HUES48 (cell line): ENCODE measurements at regions not wholly inside any gene's neighbourhood (a gene's known extent, or its start where the extent isn't known, plus 50 kb on each side); places are given as distances from the start of the nearest gene placed in this dataset.

Source experiments
- H3K27ac ChIP-seq: one replicate; pipeline ENCODE4 v1.7.0; 2013; ENCODE audit warnings: low read depth, low read length, inconsistent platforms
- H3K27me3 ChIP-seq: 2 replicates; pipeline ENCODE4 v1.6.1; 2013; ENCODE audit warnings: mild to moderate bottlenecking, low read length; ENCODE audit not compliant: control insufficient read depth, insufficient read depth
- H3K36me3 ChIP-seq: 2 replicates; pipeline ENCODE4 v1.6.1; 2013; ENCODE audit warnings: low read length; ENCODE audit not compliant: control insufficient read depth, insufficient read depth
- H3K4me1 ChIP-seq: 2 replicates; pipeline ENCODE4 v1.6.1; 2013; ENCODE audit warnings: mild to moderate bottlenecking, low read length; ENCODE audit not compliant: control insufficient read depth, insufficient read depth
- H3K4me3 ChIP-seq: 2 replicates; pipeline ENCODE4 v1.5.1; 2013; ENCODE audit warnings: mild to moderate bottlenecking, low read depth, low read length
- H3K9ac ChIP-seq: 2 replicates; pipeline ENCODE4 v1.6.1; 2013; ENCODE audit warnings: mild to moderate bottlenecking, low read depth, low read length, moderate library complexity
- H3K9me3 ChIP-seq: 2 replicates; pipeline ENCODE4 v1.6.1; 2013; ENCODE audit warnings: low read length; ENCODE audit not compliant: control insufficient read depth, insufficient read depth

GRCh38 chr5:14988223-14988622 lies 116.6 kb upstream of the ANKH start:
- no peaks in the 10 kb centered on the region for H3K36me3 ChIP-seq
- no peak overlapping the region for H3K9ac ChIP-seq
- no peak overlapping the region for H3K27ac ChIP-seq
- no peaks in the 10 kb centered on the region for H3K27me3 ChIP-seq
- H3K4me1 ChIP-seq, result no peaks in the 10 kb centered on the region
- no peak overlapping the region for H3K4me3 ChIP-seq
- no peaks in the 10 kb centered on the region for H3K9me3 ChIP-seq

- H3K27ac ChIP-seq, result no peak overlapping the region
- no peaks in the 10 kb centered on the region for H3K4me1 ChIP-seq
- H3K4me3 ChIP-seq, result no peak overlapping the region
- no peaks in the 10 kb centered on the region for H3K9me3 ChIP-seq
- H3K9ac ChIP-seq, result no peak overlapping the region
- H3K36me3 ChIP-seq, result no peaks in the 10 kb centered on the region
- no peaks in the 10 kb centered on the region for H3K27me3 ChIP-seq
Measured at GRCh38 chr5:14986413-14986812, 114.8 kb upstream of the ANKH start.

GRCh38 chr5:14983666-14984441 lies 112.3 kb upstream of the ANKH start:
- Histone ChIP-seq H3K36me3 (no peaks in the 10 kb centered on the region), H3K27ac (no peak overlapping the region), H3K4me3 (no peak overlapping the region), H3K9ac (no peak overlapping the region), H3K27me3 (no peaks in the 10 kb centered on the region), H3K9me3 (no peaks in the 10 kb centered on the region), H3K4me1 (no peaks in the 10 kb centered on the region)

GRCh38 chr5:14980698-14981097 lies 109.1 kb upstream of the ANKH start:
- no peaks in the 10 kb centered on the region for H3K27me3 ChIP-seq
- H3K4me3 ChIP-seq, result no peak overlapping the region
- H3K9me3 ChIP-seq, result no peaks in the 10 kb centered on the region; the same call in 1 of the 2 replicates
- no peaks in the 10 kb centered on the region for H3K36me3 ChIP-seq
- no peak overlapping the region for H3K27ac ChIP-seq
- no peak overlapping the region for H3K9ac ChIP-seq
- no peaks in the 10 kb centered on the region for H3K4me1 ChIP-seq

GRCh38 chr5:14977058-14977685 lies 105.6 kb upstream of the ANKH start:
- H3K27ac ChIP-seq, result no peak overlapping the region
- H3K27me3 ChIP-seq, result no peaks in the 10 kb centered on the region
- no peak overlapping the region for H3K4me3 ChIP-seq
- no peaks in the 10 kb centered on the region for H3K36me3 ChIP-seq
- H3K9me3 ChIP-seq, result no peaks in the 10 kb centered on the region; the same call in 1 of the 2 replicates
- H3K4me1 ChIP-seq, result no peaks in the 10 kb centered on the region
- no peak overlapping the region for H3K9ac ChIP-seq

GRCh38 chr5:14976486-14976885 lies 104.9 kb upstream of the ANKH start:
- Histone ChIP-seq H3K27ac (no peak overlapping the region), H3K9me3 (no peaks in the 10 kb centered on the region; the same call in 1 of the 2 replicates), H3K4me1 (no peaks in the 10 kb centered on the region), H3K4me3 (no peak overlapping the region), H3K9ac (no peak overlapping the region), H3K27me3 (no peaks in the 10 kb centered on the region), H3K36me3 (no peaks in the 10 kb centered on the region)

GRCh38 chr5:14971873-14972272 lies 100.3 kb upstream of the ANKH start:
- Histone ChIP-seq H3K4me1 (no peaks in the 10 kb centered on the region), H3K9ac (no peak overlapping the region), H3K4me3 (no peak overlapping the region), H3K36me3 (no peaks in the 10 kb centered on the region), H3K9me3 (no peaks in the 10 kb centered on the region), H3K27me3 (no peaks in the 10 kb centered on the region), H3K27ac (no peak overlapping the region)

- Histone ChIP-seq H3K4me1 (no peaks in the 10 kb centered on the region), H3K4me3 (no peak overlapping the region), H3K27me3 (no peaks in the 10 kb centered on the region), H3K36me3 (no peaks in the 10 kb centered on the region), H3K9ac (no peak overlapping the region), H3K9me3 (no peaks in the 10 kb centered on the region), H3K27ac (no peak overlapping the region)
Measured at GRCh38 chr5:14968796-14969195, 97.2 kb upstream of the ANKH start.

GRCh38 chr5:14967166-14967565 lies 95.6 kb upstream of the ANKH start:
- H3K27me3 ChIP-seq, result no peaks in the 10 kb centered on the region
- H3K27ac ChIP-seq, result no peak overlapping the region
- H3K4me3 ChIP-seq, result no peak overlapping the region
- H3K9me3 ChIP-seq, result no peaks in the 10 kb centered on the region
- no peak overlapping the region for H3K9ac ChIP-seq
- H3K36me3 ChIP-seq, result no peaks in the 10 kb centered on the region
- no peaks in the 10 kb centered on the region for H3K4me1 ChIP-seq

- no peaks in the 10 kb centered on the region for H3K4me1 ChIP-seq
- no peak overlapping the region for H3K27ac ChIP-seq
- H3K27me3 ChIP-seq, result no peaks in the 10 kb centered on the region
- no peaks in the 10 kb centered on the region for H3K36me3 ChIP-seq
- no peak overlapping the region for H3K9ac ChIP-seq
- H3K9me3 ChIP-seq, result no peaks in the 10 kb centered on the region
- no peak overlapping the region for H3K4me3 ChIP-seq
Measured at GRCh38 chr5:14965815-14966214, 94.2 kb upstream of the ANKH start.

GRCh38 chr5:14962604-14963003 lies 91.0 kb upstream of the ANKH start:
- no peaks in the 10 kb centered on the region for H3K4me1 ChIP-seq
- no peaks in the 10 kb centered on the region for H3K36me3 ChIP-seq
- H3K27ac ChIP-seq, result no peak overlapping the region
- no peaks in the 10 kb centered on the region for H3K9me3 ChIP-seq
- H3K4me3 ChIP-seq, result no peak overlapping the region
- no peak overlapping the region for H3K9ac ChIP-seq
- H3K27me3 ChIP-seq, result no peaks in the 10 kb centered on the region
